DMS 273 (cell line): ENCODE measurements at regions not wholly inside any gene's neighbourhood (a gene's known extent, or its start where the extent isn't known, plus 50 kb on each side); places are given as distances from the start of the nearest gene placed in this dataset.

Experiments used
- DNase-seq: peaks from one replicate; lab custom pipeline; 2025; ENCODE audit not compliant: unreplicated experiment; lab: John Stamatoyannopoulos, UW

DNA sequence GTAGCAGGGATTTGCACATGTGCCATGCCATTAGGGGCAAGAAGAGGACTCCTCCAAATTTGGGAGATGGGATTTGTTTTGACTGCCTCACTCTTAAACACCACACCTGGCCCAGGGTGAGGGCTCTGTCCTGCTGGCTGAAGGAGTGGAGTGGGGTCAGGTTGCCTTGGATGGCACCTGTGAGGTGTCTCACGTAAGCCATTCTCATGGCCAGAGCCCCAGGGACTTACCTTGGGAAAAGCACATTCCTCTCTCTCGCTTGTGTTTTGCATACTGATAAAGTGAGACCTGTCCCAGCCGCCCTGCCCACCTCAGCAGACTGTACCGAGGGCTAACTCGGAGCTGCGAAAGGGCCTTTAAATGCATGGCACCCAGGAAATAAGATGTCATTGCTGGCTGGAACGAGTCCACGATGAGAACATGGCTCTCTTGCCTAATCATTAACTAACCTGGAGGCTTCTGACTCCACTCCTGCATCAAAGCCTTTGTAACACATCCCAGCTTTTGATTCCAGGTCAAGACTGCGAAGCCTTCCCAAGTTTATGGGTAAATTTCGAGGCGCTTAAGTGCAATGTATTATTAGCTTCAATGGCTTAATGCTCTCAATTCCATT, 184.0 kb upstream of the RNF32 start:
- no peak for DNase-seq

DNA sequence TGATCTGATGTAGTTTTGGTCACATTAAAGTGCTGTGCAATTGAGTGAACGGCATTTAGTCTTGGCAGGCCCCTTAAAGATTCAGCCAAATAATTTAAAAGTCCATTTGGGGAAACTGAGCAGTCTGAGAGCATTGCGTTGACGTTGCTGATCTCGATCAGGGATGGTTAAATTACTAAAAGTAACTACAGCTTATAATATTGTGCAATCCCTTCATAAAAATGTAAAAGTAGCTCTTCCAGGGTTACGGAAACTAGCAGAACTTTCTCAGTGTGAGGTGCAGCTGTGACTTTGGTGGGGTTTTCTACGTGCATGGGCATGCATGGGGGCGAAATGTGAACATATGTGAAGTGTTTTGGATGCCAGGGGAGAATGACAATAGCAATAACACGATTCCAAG, 184.5 kb upstream of the RNF32 start:
- no peak for DNase-seq

DNA sequence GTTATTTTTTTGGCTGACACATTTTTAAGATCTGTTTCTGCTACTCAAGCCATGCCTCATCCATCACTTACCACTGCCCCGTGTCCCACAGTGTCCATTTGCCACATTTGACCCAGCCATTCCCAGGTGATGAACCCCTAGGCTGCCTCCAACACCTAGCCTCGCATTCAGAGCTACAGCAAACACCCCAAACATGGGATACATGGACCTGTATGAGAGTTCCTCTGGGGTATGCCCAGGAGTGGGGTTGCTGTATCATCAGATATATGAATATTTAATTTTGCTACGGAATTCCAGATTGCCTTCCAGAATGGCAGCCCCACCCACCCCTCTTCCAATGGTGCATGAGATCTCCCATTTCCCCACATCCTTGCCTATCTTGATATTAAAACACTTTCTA, 190.1 kb upstream of the RNF32 start:
- DNase-seq, result no peak

DNA sequence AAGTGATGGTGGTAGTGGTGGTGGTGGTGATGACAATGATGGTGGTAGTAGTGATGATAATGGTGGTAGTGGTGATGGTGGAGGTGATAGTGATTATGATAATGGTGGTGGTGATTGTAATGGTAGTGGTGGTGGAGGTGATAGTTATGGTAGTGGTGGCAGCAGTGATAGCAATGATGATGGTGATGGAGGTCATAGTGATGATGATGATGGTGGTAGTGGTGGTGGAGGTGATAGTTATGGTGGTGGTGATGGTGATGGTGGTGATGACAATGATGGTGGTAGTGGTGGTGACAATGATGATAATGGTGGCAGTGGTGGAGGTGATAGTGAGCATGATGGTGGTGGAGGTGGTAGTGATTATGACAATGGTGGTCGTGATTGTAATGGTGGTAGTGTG, 191.7 kb upstream of the RNF32 start:
- no peak for DNase-seq

DNA sequence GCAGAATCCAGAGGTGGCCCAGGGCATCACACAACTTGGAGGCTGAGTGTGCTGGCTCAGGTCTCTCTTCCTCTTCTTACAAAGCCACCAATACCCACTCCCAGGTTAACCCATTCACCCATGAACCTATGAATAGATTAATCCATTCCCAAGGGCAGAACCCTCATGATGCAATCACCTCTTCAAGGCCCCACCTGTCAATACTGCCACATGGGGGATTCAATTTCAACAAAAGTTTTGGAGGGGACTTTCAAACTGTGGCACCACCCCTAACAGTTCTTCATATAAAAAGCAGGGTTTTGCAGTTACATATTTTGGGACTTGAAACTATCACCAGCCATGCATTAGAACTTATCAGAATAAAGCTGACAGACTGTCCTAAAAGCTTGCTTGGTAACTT, 193.6 kb upstream of the RNF32 start:
- no peak for DNase-seq

DNA sequence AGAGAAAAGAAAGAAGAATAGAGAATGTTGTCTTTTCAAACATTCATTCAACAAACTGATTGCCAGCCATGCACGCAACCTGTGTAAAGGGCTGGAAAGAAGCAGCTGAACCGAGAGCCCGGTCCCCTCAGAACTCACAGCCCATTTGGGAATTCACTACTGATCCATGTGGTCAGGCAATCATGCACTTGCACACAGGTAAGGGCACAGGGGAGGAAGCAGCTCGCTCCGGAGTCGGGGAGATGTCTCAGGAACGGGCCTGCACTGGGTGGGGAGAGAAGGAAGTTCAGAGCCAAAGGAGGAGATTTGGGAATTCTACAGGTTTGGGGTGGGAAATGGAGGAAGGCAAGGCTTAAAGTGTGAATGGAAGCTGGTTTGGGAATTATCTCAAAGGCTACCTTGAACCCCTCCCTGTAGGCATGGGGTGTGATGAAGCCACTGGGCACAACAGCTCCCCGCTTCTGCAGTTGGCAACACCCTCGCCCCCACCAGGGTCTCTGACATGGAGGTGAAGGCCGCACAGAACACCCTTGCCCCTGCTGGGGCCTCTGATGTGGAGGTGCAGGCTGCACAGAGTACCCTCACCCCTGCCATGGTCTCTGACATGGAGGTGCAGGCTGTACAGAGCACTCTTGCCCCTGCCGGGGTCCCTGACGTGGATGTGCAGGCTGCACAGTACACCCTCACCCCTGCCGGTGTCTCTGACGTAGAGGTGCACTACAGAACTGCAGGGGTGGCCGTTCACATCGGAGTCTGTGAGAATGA, 194.4 kb upstream of the RNF32 start:
- no peak for DNase-seq

DNA sequence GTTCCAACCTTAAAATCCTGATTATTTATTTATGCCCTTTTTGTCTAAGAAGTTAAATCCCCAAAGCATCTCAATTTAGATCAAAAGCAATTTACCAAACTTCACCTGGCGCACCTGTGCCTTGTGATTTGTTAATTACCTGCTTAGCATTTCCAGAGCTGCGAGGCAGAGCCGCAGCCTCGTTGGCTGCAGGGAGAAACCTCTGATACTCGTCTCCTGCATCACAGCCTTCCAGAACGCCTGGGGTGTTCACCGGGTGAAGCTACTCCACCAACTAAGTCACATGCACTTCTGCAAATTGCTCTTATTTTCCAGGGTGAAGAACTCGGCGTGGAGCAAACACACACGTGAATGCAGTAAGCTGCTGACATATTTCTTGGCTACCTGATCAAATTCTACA, 198.1 kb upstream of the RNF32 start:
- no peak for DNase-seq

DNA sequence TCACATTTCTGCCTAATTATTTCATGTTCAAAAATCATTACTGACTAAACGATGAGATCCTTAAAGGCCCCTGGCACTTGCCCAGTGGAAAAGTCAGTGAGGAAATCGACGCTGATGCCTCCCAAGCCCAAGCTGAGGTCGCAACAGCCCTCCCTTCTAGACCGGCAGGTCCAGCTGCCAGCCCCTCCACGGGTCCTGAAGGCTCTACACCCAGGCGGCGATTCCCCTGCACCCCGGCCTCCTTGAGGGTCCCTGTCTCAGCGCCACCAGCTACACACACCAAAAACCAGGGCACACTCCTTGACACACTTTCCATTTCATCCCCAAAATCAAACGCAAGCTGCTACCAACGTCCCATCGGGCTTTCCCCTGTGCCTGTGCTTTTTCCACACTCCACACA, 200.1 kb upstream of the RNF32 start:
- no peak for DNase-seq

DNA sequence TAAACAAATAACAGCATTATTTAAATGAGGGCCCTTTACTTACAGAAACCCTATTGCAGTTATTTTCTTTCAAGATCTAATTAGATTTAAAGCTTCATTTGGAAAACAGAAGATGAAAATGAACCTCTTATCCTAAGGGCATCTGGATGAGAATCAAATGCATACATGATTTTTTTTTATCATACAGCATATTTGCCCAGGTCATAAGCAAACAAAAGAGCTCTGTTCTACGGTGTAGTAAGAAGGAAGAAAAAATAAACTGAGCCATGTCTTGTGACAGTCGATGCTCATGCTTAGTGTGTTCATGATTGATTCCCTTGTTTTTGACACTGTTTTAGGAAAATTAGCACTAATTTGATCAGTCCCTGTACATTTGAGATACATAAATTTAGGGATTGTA, 202.6 kb upstream of the RNF32 start:
- no peak for DNase-seq

DNA sequence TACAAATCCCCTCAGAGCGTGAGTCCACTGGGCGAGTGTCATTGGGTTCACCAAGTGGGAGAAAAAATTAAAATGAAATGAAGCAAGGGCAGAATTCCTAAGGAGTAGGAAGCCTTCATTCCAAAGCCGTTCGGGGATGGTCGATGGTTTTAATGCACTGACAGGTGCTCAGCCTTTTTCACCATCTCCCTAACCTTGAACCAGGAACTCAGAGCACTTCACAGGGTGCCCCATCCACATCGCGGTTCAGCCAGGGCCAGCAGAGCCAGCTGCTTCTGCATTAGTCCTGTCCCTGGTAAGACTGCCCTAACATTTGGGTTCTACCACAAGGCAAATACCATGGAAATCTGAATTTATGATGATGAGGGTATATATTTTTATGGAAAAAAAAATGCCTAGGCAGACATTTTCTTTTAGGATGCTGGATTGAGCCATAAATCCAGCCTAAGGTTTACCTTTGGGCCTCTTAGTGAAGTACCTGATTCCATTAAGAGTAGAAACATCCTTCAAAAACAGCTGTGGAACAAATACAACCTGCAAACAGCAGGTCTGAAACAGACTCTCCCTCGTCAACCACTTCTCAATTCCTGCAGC, 203.5 kb upstream of the RNF32 start:
- no peak for DNase-seq

DNA sequence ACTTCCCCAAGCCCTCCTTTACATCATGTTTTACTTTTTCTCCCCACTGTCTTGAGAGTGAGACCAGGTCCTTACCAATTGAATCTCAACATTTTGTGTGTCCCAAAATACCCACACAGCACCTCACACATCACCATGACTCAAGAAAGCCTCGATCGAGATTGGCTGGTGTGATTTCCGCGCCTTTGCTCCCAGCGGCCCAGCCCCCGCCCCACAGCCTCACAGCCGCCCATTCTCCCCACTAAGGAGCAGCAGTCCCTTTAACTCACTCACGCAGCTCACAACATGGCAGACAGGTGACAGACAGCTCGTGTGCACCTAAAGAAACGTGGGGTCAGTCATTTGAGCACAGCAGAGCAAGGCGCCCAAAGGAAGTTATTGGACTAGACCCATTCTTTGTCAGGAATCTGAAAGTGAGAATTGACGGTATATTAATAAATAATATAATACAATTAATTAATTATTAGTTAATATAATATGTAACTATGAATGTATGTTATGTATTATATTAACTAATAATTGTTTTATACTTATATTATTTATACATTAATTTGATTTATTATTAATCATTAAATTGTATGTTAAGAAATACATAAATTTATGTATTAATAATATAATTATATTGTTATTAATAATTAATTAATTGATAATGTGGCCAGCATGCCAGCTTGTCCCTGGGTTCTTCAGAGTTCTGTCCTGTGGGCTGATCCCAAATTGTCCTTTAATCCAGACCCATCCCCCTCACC, 204.9 kb upstream of the RNF32 start:
- DNase-seq, result no peak

DNA sequence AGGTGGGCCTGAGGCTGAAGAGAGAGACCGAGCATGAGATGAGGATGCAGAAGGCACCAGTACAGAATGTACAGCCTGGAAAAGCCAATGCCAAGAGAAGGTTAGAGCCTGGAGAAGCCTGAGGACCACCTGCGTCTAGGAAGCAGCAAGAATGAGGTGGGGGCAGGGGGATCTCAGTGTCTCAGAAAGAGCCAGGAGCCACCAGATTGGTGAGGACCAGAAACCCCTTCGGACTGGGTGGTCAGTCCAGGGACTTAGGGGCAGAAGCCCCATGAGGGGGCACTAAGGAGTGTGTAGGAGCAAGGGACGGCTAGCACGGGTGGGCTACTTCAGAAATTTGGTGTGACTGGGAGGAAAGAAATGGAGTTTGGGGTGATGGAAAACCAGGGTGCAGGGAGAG, 205.9 kb upstream of the RNF32 start:
- no peak for DNase-seq

DNA sequence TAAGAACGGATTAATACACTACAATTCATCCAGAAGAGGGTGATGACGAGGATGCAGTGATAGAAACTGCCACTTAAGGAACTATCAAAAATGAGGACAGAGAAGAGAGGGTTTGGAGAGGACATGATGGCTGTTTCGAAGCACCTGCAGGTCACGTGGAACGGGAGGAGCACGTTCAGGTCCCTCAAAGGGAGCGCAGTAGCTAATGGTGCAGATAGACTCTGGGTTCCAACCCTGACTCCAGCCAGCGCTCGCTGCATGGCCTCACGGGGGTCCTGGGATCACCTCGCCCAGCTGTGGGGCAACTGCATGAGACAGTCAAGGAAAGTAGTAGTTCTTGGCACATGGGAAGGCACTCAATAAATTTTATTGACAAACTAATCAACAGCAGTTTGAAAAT, 208.6 kb upstream of the RNF32 start:
- DNase-seq, result no peak

DNA sequence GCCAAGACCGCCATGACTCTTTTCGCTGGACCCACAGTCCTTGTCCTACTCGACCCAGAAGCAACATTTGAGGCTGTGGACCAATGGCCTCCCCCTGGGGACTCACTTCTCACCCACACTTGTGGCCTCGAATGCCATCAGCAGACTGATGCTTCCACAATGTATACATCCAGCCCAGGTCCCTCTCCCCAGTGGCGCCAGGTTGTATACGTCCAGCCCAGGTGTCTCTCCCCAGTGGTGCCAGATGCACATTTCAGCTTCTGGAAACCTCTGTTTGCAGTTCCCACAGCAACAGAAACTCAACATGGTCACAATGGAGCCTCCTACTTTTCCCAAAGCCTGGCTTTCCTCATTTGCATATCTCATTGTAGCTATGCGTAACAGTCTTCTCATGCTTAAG, 210.5 kb upstream of the RNF32 start:
- DNase-seq, result no peak

DNA sequence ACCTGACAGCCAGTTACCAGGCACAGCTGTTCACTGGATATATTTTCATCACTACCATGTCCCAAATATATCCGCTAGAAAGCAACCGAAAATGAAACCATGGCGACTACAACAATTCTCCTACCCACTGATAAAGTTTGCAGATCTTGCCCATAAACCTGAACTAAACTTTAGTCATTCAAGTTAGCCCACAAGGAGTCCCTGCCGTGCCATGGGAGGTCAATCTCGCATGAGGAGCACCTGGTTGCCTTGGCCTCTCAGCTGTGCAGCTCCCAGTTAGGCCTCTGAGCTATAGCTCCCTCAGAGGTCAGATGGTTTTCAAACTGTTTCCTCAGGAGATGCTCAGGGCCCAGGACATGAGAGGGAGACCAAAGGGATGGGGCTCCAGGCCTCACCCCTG, 211.1 kb upstream of the RNF32 start:
- DNase-seq, result no peak

DNA sequence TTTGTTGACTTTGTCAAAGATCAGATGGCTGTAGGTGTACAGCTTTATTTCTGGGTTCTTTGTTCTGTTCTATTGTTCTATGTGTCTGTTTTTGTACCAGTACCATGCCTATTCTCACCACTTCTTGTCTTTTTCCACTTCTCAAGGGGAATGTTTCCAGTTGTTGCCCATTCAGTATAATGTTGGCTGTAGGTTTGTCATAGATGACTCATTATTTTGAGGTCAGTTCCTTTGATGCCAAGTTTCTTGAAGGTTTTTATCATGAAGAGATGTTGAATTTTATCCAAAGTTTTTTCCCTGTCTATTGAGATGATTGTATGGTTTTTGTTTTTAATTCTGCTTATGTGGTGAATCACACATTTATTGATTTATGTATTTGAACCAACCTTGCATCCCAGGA, 216.7 kb upstream of the RNF32 start:
- DNase-seq, result no peak

DNA sequence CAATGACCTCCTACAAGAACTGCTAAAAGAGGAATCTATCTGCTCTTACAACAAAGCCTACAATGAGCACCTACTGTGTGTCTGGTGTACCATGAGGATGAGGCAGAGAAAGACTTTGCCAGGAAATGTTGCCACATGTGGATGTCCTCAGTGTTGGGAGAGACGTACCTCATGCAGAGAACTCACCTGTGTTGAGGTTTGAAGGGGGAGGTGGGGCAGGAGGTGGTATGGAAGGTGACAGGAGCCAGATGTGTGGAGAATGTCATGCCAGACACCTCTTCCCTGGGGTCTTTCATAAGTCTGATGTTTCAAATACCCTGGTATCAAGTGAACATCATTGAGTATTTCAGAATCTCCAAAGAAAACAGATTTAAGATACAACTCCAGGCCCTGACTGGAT, 220.1 kb upstream of the RNF32 start:
- DNase-seq, result no peak

DNA sequence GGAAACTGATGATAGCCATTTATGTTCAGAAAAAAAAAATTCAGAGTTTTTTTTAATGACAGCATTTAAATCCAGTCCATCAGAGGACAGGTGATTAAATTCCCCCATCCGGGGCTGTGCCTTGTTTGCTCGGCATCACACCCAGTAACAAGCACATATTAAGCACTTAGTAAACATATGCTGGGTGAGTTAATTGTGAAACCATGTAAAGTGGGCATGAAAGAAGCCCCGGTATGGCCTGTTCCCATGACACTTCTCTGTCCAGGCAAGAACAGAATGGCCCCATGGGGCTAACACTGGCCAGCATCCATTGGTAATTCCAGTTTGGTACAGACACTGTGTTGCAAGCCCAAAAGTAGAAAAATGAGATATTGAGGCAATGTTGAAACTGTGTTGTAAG, 220.8 kb upstream of the RNF32 start:
- DNase-seq, result no peak

DNA sequence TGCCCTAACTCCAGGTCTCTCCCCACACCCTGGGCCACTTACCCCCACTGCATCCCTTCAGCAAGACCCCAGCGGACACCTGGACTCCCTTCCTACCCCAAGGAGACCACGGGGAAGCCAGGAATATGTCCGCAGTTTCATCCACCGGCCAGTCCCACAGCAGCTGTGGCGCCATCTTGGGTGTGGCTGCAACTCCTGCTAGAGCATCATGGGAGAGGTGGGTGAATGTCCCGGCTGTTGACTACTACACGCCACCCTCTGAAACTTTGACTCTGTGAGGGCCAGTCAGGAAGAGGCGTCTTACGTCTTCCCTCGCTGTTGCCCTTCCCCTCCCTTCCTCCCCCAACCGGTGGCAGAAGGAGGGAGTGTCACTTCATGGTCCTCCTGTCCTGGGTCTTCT, 238.3 kb upstream of the RNF32 start:
- DNase-seq, result no peak

DNA sequence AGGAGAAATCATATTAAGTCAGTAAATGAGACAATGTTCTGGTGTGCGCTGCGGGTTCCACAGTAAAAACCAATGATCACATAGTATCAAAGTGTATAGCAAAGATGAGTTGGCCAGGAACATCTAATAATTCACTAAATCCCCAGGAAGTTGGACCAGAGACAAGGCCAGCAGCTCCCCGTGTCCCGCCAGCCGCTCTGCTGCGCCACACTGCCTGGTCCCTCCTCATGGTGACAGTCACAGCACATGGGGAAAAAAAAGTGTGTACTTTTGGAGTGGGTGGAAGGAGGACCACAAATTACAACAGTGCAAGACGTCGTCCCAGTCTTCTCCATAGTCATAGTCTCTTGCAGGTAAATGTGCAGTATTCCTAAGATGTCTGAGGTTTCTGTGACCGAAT, 239.0 kb upstream of the RNF32 start:
- DNase-seq, result no peak

DNA sequence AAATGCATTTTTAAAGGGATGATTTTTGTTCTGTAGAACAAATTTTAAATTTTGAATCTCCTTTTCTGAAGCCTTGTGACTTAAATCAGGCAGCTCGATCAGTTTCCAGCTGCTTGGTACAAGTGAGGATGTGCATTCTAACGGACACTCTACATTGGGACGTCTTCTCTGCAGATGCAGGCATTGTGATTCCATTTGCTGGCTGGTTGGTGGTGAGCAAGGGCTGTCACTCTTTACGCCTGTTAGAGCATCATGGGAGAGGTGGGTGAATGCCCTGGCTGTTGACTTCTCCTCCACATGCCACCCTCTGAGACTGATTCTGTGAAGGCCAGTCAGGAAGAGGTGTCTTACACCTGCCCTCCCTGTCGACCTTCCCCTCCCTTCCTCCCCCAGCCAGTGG, 240.5 kb upstream of the RNF32 start:
- no peak for DNase-seq

DNA sequence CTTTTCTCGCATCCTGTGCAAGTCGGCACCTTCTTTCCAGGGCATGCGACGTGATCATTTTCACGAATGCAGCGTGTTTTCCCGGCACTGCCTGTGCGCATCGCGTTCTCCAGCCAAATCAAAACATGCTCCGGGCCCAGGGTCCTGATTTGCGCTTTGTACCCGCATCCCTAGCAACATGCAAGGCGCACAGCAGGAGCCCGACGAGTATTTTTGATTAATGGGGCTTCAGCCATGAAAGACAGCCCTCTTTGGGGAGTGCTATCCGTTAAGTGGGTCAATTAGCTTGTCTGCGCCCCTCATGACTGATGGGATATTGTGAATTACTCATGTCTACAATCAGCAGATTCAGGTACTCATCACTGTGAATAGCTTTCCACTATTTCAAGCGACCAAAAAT, 243.3 kb upstream of the RNF32 start:
- DNase-seq, result no peak
